ENCODE measurements at regions not wholly inside any gene's neighbourhood (a gene's known extent, or its start where the extent isn't known, plus 50 kb on each side); places are given as distances from the start of the nearest gene placed in this dataset.

GRCh38 chr2:194166818-194167217 lies 1490.2 kb upstream of the SLC39A10 start:
- TF ChIP-seq CTCF (conservative IDR thresholded peaks at IDR 0.05) (peak; percentile 59), EZH2 (IDR thresholded peaks at IDR 0.05; ENCODE audit: low read depth) (no peak)

Measured in PC-9 (cell line).